ENCODE measurements at regions not wholly inside any gene's neighbourhood (a gene's known extent, or its start where the extent isn't known, plus 50 kb on each side); places are given as distances from the start of the nearest gene placed in this dataset.

GRCh38 chr9:108672475-108673190 lies 183.2 kb downstream of the ACTL7B start:
- Histone ChIP-seq H3K27me3 (no peaks in the 10 kb centered on the region), H3K27ac (peak overlapping the region; percentile 60), H3K4me1 (peaks cover 31% of the 10 kb centered on the region), H3K36me3 (no peaks in the 10 kb centered on the region), H3K9me3 (no peaks in the 10 kb centered on the region), H3K4me3 (no peak overlapping the region)
- DNase-seq (ENCODE audit: extremely low spot score in 2 of 2) = peak; percentile 85 to 94
- intact Hi-C loops (cut with DNase I) = no loop called here
- TF ChIP-seq POLR2A (IDR thresholded peaks at IDR 0.05) (no peak), POLR2AphosphoS5 (IDR thresholded peaks at IDR 0.05; ENCODE audit: insufficient read depth in 1 of 2, low read depth in 1 of 2) (peak in 1 of 2 donors; percentile 70)

GRCh38 chr9:108671794-108672193 lies 184.0 kb downstream of the ACTL7B start:
- intact Hi-C loops (cut with DNase I) = no loop called here
- H3K4me1 ChIP-seq = peaks cover 31% of the 10 kb centered on the region
- no peaks in the 10 kb centered on the region for H3K36me3 ChIP-seq
- no peaks in the 10 kb centered on the region for H3K27me3 ChIP-seq
- TF ChIP-seq, protein P1, sequence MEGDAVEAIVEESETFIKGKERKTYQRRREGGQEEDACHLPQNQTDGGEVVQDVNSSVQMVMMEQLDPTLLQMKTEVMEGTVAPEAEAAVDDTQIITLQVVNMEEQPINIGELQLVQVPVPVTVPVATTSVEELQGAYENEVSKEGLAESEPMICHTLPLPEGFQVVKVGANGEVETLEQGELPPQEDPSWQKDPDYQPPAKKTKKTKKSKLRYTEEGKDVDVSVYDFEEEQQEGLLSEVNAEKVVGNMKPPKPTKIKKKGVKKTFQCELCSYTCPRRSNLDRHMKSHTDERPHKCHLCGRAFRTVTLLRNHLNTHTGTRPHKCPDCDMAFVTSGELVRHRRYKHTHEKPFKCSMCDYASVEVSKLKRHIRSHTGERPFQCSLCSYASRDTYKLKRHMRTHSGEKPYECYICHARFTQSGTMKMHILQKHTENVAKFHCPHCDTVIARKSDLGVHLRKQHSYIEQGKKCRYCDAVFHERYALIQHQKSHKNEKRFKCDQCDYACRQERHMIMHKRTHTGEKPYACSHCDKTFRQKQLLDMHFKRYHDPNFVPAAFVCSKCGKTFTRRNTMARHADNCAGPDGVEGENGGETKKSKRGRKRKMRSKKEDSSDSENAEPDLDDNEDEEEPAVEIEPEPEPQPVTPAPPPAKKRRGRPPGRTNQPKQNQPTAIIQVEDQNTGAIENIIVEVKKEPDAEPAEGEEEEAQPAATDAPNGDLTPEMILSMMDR (IDR thresholded peaks at IDR 0.05) = no peak
- no peak for TF ChIP-seq POLR2A (IDR thresholded peaks at IDR 0.05)
- TF ChIP-seq POLR2AphosphoS5 (IDR thresholded peaks at IDR 0.05; ENCODE audit: insufficient read depth in 1 of 2, low read depth in 1 of 2) = no peak
- H3K4me3 ChIP-seq = no peak overlapping the region
- no peaks in the 10 kb centered on the region for H3K9me3 ChIP-seq
- peak; percentile 58 to 67 for DNase-seq (ENCODE audit: extremely low spot score in 2 of 2)
- peak overlapping the region; percentile 60 for H3K27ac ChIP-seq

DNA sequence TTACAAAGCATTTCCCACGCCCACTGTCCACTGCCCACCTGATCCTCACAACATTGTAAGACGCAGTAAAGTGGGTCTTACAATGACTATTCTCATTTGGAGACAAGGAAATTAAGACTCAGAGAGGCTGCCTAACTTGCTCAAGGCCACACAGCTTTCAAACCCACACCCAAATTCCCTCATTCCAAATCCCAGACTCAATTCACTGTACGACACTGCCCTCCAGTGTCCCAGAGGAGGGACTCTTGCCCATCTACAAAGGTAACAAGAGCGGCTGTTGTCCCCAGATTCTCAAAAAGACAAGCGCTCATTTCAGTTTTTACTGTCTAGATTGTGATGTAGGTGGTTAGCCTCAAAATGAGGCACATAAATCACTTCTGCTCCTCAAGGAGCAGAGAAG lies 184.6 kb downstream of the ACTL7B start:
- intact Hi-C loops (cut with DNase I) = no loop called here
- H3K27me3 ChIP-seq = no peaks in the 10 kb centered on the region
- no peaks in the 10 kb centered on the region for H3K9me3 ChIP-seq
- H3K4me3 ChIP-seq = no peak overlapping the region
- peaks cover 31% of the 10 kb centered on the region for H3K4me1 ChIP-seq
- H3K36me3 ChIP-seq = no peaks in the 10 kb centered on the region
- DNase-seq (ENCODE audit: extremely low spot score in 2 of 2) = peak; percentile 71 to 79
- peak overlapping the region; percentile 40 for H3K27ac ChIP-seq
- TF ChIP-seq, protein P1 (IDR thresholded peaks at IDR 0.05) = no peak
- TF ChIP-seq POLR2A (IDR thresholded peaks at IDR 0.05) (no peak), POLR2AphosphoS5 (IDR thresholded peaks at IDR 0.05; ENCODE audit: insufficient read depth in 1 of 2, low read depth in 1 of 2) (no peak)

- no peaks in the 10 kb centered on the region for H3K36me3 ChIP-seq
- intact Hi-C loops (cut with DNase I) = no loop called here
- no peak for TF ChIP-seq POLR2AphosphoS5 (IDR thresholded peaks at IDR 0.05; ENCODE audit: insufficient read depth in 1 of 2, low read depth in 1 of 2)
- TF ChIP-seq, protein P1 (IDR thresholded peaks at IDR 0.05) = no peak
- TF ChIP-seq POLR2A (IDR thresholded peaks at IDR 0.05) = no peak
- no peak overlapping the region for H3K4me3 ChIP-seq
- no peaks in the 10 kb centered on the region for H3K27me3 ChIP-seq
- peaks cover 31% of the 10 kb centered on the region for H3K4me1 ChIP-seq
- no peak overlapping the region for H3K27ac ChIP-seq
- no peak for DNase-seq (ENCODE audit: extremely low spot score in 2 of 2)
- H3K9me3 ChIP-seq = no peaks in the 10 kb centered on the region
These were observed 186.8 kb downstream of the ACTL7B start for GRCh38 chr9:108668938-108669335.

- intact Hi-C loops (cut with DNase I) = no loop called here
- peaks cover 31% of the 10 kb centered on the region for H3K4me1 ChIP-seq
- H3K27ac ChIP-seq = no peak overlapping the region
- no peak overlapping the region for H3K4me3 ChIP-seq
- no peaks in the 10 kb centered on the region for H3K9me3 ChIP-seq
- no peaks in the 10 kb centered on the region for H3K27me3 ChIP-seq
- no peak for TF ChIP-seq POLR2AphosphoS5 (IDR thresholded peaks at IDR 0.05; ENCODE audit: insufficient read depth in 1 of 2, low read depth in 1 of 2)
- TF ChIP-seq, protein P1 (IDR thresholded peaks at IDR 0.05) = no peak
- TF ChIP-seq POLR2A (IDR thresholded peaks at IDR 0.05) = no peak
- peak; percentile 78 to 84 for DNase-seq (ENCODE audit: extremely low spot score in 2 of 2)
- no peaks in the 10 kb centered on the region for H3K36me3 ChIP-seq
These were observed 187.4 kb downstream of the ACTL7B start for GRCh38 chr9:108668191-108668937.

Measured in vagina (tissue), 2 donors.